GM18520 (cell line): ENCODE measurements at regions not wholly inside any gene's neighbourhood (a gene's known extent, or its start where the extent isn't known, plus 50 kb on each side); places are given as distances from the start of the nearest gene placed in this dataset.

Source experiments
- ATAC-seq: cut with Tn5 transposase; IDR thresholded peaks from one replicate; pipeline ENCODE4 v1.9.1; 2021; ENCODE audit not compliant: unreplicated experiment

DNA sequence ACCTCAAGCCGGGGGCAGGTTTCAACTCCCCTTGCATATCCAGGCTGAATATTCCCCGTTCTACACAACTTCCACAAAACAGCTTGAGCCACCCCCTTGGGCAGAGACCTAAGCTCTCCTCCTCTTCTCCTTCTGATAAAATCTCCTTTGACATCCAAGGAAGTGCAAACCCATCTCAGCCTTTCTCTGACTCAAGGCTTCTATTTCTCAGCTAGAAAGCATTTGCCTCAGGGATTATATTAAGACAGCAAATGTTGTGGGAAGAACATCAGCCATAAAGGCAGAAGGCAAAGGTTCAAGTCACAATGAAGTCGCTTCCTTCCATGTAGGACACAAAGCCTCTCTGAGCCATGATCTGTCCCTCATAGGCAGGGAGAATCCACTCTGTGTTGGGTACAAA, 386.6 kb upstream of the ARID1B start:
- no peak for ATAC-seq

- ATAC-seq: no peak
Observed at GRCh38 chr6:156389296-156389695, 387.9 kb upstream of the ARID1B start.

- no peak for ATAC-seq
Observed at GRCh38 chr6:156387472-156387871, 389.7 kb upstream of the ARID1B start.

- ATAC-seq: no peak
Observed at GRCh38 chr6:156383059-156383458, 394.1 kb upstream of the ARID1B start.

GRCh38 chr6:156379392-156380289, 397.5 kb upstream of the ARID1B start:
- no peak for ATAC-seq

DNA sequence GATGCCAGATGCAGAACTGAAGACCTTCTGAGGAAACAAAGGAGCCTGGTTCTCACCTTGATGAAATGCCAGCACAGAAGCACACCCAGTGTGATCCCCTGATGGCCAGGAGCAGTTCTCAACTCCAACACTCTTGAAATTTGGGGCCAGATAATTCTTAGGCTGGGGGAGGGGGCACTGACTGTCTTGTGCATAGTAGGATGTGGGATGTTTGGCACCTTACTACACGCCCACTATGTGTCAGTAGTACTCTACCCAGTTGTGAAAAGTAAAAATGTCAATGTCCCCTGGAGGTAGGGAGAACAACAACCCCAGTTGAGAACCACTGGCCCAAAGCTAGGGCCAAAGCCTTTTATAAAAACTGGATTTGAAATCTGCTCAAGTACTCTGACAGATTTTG, 398.3 kb upstream of the ARID1B start:
- ATAC-seq: no peak

GRCh38 chr6:156376091-156376490, 401.1 kb upstream of the ARID1B start:
- ATAC-seq: no peak

DNA sequence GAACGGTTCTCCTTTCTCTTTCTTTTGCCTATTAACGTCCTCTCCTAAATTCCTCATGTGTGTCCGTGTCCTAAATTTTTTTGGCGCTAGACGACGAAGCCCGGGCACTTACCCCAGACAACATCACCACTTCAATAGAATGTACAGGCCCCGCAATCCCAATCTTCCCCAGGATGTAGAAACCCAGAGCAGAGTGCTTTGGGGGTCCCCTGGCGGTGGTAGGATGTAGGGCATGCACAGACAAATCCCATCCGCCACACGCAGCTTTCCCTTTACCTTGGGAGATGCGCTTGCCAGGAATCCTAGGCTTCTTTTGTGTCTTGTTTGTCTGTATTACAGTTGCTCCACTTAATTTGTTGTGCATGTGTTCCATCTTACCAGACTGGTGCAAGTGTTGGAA, 417.3 kb upstream of the ARID1B start:
- no peak for ATAC-seq

DNA sequence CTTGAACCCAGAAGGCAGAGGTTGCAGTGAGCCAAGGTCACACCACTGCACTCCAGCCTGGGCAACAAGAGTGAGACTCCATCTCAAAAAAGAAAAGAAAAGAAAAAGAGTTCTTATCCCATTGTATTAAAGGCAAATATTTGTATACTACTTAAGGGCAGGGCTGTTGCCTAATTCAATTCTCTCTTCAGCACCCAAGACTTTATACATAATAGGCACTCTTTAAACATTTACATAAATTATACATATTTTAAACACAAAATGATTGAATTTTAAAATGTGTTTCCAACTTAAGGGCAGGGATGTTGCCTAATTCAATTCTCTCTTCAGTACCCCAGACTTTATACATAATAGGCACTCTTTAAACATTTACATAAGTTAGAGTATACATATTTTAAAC, 424.3 kb upstream of the ARID1B start:
- ATAC-seq: no peak

GRCh38 chr6:156351346-156351966, 425.7 kb upstream of the ARID1B start:
- no peak for ATAC-seq

DNA sequence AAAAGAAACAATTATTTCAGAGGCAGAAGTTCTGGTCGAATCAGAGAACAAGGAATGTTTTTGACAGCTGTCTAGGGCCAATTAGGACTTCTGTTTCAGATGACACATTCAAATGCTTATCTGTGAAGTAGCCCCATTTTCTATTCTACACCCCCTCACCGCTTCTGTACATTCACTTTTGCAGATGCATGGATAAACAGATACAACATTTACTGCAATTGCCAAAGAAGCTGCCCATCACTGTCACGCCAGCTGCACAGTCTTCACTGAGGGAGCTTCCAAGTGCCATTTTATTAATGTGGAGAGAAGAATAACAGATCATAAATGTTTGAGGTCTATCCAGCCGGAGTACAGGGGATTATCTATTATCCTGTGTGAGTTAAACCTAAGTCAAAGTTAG, 426.8 kb upstream of the ARID1B start:
- no peak for ATAC-seq

- no peak for ATAC-seq
Observed at GRCh38 chr6:156348849-156349248, 428.3 kb upstream of the ARID1B start.

GRCh38 chr6:156348424-156348823, 428.8 kb upstream of the ARID1B start:
- ATAC-seq: no peak

DNA sequence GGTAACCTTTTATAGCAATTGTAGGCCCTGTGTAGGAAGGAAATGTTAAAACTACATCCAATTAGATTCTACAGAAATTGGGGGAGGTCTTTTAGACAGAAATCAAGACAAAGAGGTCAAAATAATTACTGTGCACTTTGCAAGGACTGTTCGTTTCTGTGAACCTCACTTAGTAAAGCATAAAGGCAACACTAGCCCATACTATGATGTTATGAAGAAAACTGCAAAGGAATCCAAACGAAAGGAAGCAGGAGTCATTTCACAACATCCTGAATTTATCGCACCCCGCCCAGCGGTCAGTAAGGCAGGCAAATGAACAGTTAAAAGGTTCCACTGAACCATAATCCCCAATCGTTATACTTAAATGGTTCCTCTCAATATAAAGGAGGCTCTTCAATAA, 429.5 kb upstream of the ARID1B start:
- ATAC-seq: no peak

GRCh38 chr6:156347246-156347645, 429.9 kb upstream of the ARID1B start:
- ATAC-seq: no peak

- no peak for ATAC-seq
Observed at GRCh38 chr6:156345700-156346099, 431.5 kb upstream of the ARID1B start.

- no peak for ATAC-seq
Observed at GRCh38 chr6:156344491-156344890, 432.7 kb upstream of the ARID1B start.

DNA sequence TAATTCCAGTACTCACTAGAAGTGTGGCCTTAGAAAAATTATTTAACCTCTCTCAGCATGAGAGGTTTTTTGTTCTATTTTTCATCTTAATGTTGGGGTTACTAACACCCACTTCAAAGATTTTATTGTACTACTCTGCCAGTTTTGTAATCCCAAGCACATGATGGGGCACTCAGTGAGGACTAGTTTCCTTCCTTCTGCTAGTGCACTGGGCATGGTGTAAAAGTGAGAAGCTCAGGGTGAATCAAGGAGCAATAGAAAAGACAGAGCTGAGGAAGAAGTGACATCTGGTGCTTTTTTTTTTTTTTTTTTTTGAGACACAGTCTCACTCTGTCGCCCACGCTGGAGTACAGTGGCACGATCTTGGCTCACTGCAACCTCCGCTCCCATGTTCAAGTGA, 439.4 kb upstream of the ARID1B start:
- no peak for ATAC-seq

DNA sequence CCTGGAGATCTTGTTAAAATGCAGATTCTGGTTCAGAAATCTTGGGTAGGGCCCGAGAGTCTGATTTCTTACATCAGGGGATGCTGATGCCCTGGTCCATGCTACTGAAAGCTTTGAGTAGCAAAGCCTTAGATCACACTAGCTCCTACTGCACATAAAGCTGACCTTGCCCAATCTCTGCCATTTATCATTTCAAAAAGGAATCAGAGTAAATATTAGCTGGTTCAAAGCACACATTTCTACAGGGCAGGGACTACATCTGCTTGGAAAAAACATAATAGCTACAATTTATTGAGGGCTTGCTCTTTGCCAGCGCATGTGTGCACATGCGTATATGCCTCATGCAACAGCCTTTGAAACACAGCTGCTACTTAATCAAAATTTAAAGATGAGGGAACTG, 440.4 kb upstream of the ARID1B start:
- no peak for ATAC-seq

- no peak for ATAC-seq
Observed at GRCh38 chr6:156336089-156336488, 441.1 kb upstream of the ARID1B start.

DNA sequence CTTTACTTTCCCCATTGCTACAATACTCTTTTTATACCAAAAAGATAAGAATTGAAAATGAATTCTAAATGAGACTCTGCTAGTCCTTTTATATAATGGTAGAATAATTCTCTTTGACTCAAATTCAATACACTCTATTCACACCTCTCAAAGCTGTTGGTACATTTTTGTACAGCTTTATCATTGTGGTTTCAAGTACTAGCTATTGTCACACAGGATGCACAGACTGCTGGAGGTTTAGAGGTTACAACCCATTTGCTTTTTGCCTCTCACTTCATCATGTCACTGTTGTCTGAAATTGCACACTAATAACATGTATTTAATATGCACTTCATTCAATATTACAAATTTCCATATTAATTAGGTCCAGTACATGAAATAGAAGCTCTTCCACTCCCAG, 442.2 kb upstream of the ARID1B start:
- ATAC-seq: no peak

GRCh38 chr6:156319707-156320106, 457.5 kb upstream of the ARID1B start:
- no peak for ATAC-seq
